WTC11 (cell line): ENCODE measurements at regions not wholly inside any gene's neighbourhood (a gene's known extent, or its start where the extent isn't known, plus 50 kb on each side); places are given as distances from the start of the nearest gene placed in this dataset.

ENCODE experiments used
- ATAC-seq: fragments of 200-7000 bp; cut with Tn5 transposase; 2 replicates; pipeline ENCODE4 v1.10.0; 2021; ENCODE audit warnings: mild to moderate bottlenecking, moderate library complexity
- CTCF ChIA-PET: fragments of 300-600 bp; sonication (Branson Sonifier 250); formaldehyde crosslinking; loops from one replicate; lab custom pipeline; 2021; ENCODE audit warnings: antibody characterized with exemption; lab: Charles Lee
- POLR2A ChIA-PET: fragments of 350-600 bp; sonication (Branson Sonifier 250); formaldehyde crosslinking; loops from one replicate; lab custom pipeline; 2021; ENCODE audit warnings: antibody characterized with exemption; lab: Charles Lee
- DNase-seq: peaks from one replicate; pipeline ENCODE4 v3.0.0; 2021; ENCODE audit warnings: low spot score
- H3K27ac Mint-ChIP-seq: 2 replicates; pipeline ENCODE4 v1.8.0; 2021; ENCODE audit warnings: mixed read lengths
- H3K27me3 Mint-ChIP-seq: 2 replicates; pipeline ENCODE4 v1.8.0; 2021; ENCODE audit warnings: low read depth, mild to moderate bottlenecking, moderate library complexity, mixed read lengths
- H3K36me3 Mint-ChIP-seq: 2 replicates; pipeline ENCODE4 v1.8.0; 2021; ENCODE audit warnings: mixed read lengths
- H3K4me1 Mint-ChIP-seq: 2 replicates; pipeline ENCODE4 v1.8.0; 2022; ENCODE audit warnings: mixed read lengths
- H3K4me3 Mint-ChIP-seq: 2 replicates; pipeline ENCODE4 v1.8.0; 2021; ENCODE audit warnings: mild to moderate bottlenecking, moderate library complexity, mixed read lengths
- H3K9me3 Mint-ChIP-seq: 2 replicates; pipeline ENCODE4 v1.8.0; 2021; ENCODE audit warnings: mixed read lengths
- CREM ChIP-seq: sonication (generic); formaldehyde crosslinking; IDR thresholded peaks from 2 replicates; pipeline ENCODE4 v1.8.1; 2022; ENCODE audit warnings: mild to moderate bottlenecking, missing genetic modification reagents, moderate library complexity
- E2F1 ChIP-seq: sonication (generic); formaldehyde crosslinking; IDR thresholded peaks from 2 replicates; pipeline ENCODE4 v1.8.0; 2022; ENCODE audit warnings: mild to moderate bottlenecking, missing genetic modification reagents
- E2F4 ChIP-seq: sonication (generic); formaldehyde crosslinking; IDR thresholded peaks from 2 replicates; pipeline ENCODE4 v1.8.1; 2022; ENCODE audit warnings: low read depth, mild to moderate bottlenecking, moderate library complexity, missing genetic modification reagents, borderline replicate concordance
- ESRRA ChIP-seq: sonication (generic); formaldehyde crosslinking; IDR thresholded peaks from 2 replicates; pipeline ENCODE4 v1.8.1; 2022; ENCODE audit warnings: mild to moderate bottlenecking, missing genetic modification reagents, borderline replicate concordance
- GRHL2 ChIP-seq: fragments of 250-450 bp; sonication (Bioruptor Pico); IDR thresholded peaks from 2 replicates; pipeline ENCODE4 v1.8.0; 2022; ENCODE audit warnings: mild to moderate bottlenecking, moderate library complexity; ENCODE audit not compliant: insufficient replicate concordance, severe bottlenecking
- GTF2I ChIP-seq: fragments of 250-450 bp; sonication (Bioruptor Pico); conservative IDR thresholded peaks from 2 replicates; pipeline ENCODE4 v1.4.0; 2021; ENCODE audit warnings: mild to moderate bottlenecking
- SOX15 ChIP-seq: fragments of 250-450 bp; sonication (Bioruptor Pico); IDR thresholded peaks from 2 replicates; pipeline ENCODE4 v1.9.0; 2021; ENCODE audit warnings: mild to moderate bottlenecking
- SP1 ChIP-seq: sonication (generic); formaldehyde crosslinking; conservative IDR thresholded peaks from 2 replicates; pipeline ENCODE4 v1.8.1; 2022; ENCODE audit warnings: missing genetic modification reagents
- STAT6 ChIP-seq: sonication (generic); formaldehyde crosslinking; conservative IDR thresholded peaks from 2 replicates; pipeline ENCODE4 v1.8.1; 2023; ENCODE audit warnings: mild to moderate bottlenecking, low read depth, missing genetic modification reagents, moderate library complexity
- TEAD4 ChIP-seq: sonication (generic); formaldehyde crosslinking; IDR thresholded peaks from 2 replicates; pipeline ENCODE4 v1.8.0; 2022; ENCODE audit warnings: mild to moderate bottlenecking, missing genetic modification reagents
- ZBTB21 ChIP-seq: sonication (generic); formaldehyde crosslinking; IDR thresholded peaks from 2 replicates; pipeline ENCODE4 v1.8.1; 2023; ENCODE audit warnings: mild to moderate bottlenecking, missing genetic modification reagents, borderline replicate concordance
- ZBTB43 ChIP-seq: sonication (generic); formaldehyde crosslinking; IDR thresholded peaks from 2 replicates; pipeline ENCODE4 v1.8.1; 2023; ENCODE audit warnings: mild to moderate bottlenecking, missing genetic modification reagents
- ZNF232 ChIP-seq: sonication (generic); formaldehyde crosslinking; IDR thresholded peaks from 2 replicates; pipeline ENCODE4 v1.8.0; 2022; ENCODE audit warnings: mild to moderate bottlenecking, missing genetic modification reagents
- TF ChIP-seq, protein P1 (sequence below): fragments of 250-450 bp; sonication (Bioruptor Pico); IDR thresholded peaks from 2 replicates; pipeline ENCODE4 v1.9.0; 2021; ENCODE audit warnings: mild to moderate bottlenecking, borderline replicate concordance
- TF ChIP-seq, protein P2 (sequence below): fragments of 250-450 bp; sonication (Bioruptor Pico); IDR thresholded peaks from 2 replicates; pipeline ENCODE4 v1.9.0; 2021; ENCODE audit warnings: moderate library complexity, mild to moderate bottlenecking, inconsistent platforms, borderline replicate concordance
- TF ChIP-seq, protein P3 (sequence below): sonication (generic); formaldehyde crosslinking; IDR thresholded peaks from 2 replicates; pipeline ENCODE4 v1.8.0; 2023; ENCODE audit warnings: missing genetic modification reagents

- H3K27me3 Mint-ChIP-seq = peaks cover 10% of the 10 kb centered on the region
- no peaks in the 10 kb centered on the region for H3K4me1 Mint-ChIP-seq
- H3K9me3 Mint-ChIP-seq = peaks cover 91% of the 10 kb centered on the region
- H3K27ac Mint-ChIP-seq = no peak overlapping the region
- TF ChIP-seq ZNF232 (CRISPR knock-in tag) (no peak), SP1 (CRISPR knock-in tag) (no peak), E2F4 (CRISPR knock-in tag) (no peak), STAT6 (CRISPR knock-in tag) (no peak), CREM (CRISPR knock-in tag) (no peak), ZBTB21 (CRISPR knock-in tag) (no peak), E2F1 (CRISPR knock-in tag) (no peak), TEAD4 (CRISPR knock-in tag) (no peak), GRHL2 (CRISPR knock-in tag) (no peak), GTF2I (CRISPR knock-in tag) (no peak), ESRRA (CRISPR knock-in tag) (no peak), SOX15 (no peak)
- TF ChIP-seq, protein P1, sequence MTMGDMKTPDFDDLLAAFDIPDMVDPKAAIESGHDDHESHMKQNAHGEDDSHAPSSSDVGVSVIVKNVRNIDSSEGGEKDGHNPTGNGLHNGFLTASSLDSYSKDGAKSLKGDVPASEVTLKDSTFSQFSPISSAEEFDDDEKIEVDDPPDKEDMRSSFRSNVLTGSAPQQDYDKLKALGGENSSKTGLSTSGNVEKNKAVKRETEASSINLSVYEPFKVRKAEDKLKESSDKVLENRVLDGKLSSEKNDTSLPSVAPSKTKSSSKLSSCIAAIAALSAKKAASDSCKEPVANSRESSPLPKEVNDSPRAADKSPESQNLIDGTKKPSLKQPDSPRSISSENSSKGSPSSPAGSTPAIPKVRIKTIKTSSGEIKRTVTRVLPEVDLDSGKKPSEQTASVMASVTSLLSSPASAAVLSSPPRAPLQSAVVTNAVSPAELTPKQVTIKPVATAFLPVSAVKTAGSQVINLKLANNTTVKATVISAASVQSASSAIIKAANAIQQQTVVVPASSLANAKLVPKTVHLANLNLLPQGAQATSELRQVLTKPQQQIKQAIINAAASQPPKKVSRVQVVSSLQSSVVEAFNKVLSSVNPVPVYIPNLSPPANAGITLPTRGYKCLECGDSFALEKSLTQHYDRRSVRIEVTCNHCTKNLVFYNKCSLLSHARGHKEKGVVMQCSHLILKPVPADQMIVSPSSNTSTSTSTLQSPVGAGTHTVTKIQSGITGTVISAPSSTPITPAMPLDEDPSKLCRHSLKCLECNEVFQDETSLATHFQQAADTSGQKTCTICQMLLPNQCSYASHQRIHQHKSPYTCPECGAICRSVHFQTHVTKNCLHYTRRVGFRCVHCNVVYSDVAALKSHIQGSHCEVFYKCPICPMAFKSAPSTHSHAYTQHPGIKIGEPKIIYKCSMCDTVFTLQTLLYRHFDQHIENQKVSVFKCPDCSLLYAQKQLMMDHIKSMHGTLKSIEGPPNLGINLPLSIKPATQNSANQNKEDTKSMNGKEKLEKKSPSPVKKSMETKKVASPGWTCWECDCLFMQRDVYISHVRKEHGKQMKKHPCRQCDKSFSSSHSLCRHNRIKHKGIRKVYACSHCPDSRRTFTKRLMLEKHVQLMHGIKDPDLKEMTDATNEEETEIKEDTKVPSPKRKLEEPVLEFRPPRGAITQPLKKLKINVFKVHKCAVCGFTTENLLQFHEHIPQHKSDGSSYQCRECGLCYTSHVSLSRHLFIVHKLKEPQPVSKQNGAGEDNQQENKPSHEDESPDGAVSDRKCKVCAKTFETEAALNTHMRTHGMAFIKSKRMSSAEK (CRISPR knock-in tag) = no peak
- TF ChIP-seq, protein P2, sequence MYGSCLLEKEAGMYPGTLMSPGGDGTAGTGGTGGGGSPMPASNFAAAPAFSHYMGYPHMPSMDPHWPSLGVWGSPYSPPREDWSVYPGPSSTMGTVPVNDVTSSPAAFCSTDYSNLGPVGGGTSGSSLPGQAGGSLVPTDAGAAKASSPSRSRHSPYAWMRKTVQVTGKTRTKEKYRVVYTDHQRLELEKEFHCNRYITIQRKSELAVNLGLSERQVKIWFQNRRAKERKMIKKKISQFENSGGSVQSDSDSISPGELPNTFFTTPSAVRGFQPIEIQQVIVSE (CRISPR knock-in tag) = no peak
- TF ChIP-seq, protein P3, sequence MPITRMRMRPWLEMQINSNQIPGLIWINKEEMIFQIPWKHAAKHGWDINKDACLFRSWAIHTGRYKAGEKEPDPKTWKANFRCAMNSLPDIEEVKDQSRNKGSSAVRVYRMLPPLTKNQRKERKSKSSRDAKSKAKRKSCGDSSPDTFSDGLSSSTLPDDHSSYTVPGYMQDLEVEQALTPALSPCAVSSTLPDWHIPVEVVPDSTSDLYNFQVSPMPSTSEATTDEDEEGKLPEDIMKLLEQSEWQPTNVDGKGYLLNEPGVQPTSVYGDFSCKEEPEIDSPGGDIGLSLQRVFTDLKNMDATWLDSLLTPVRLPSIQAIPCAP (CRISPR knock-in tag) = no peak
- DNase-seq (no peak), ATAC-seq (no peak)
- H3K36me3 Mint-ChIP-seq = peaks cover 85% of the 10 kb centered on the region
- ChIA-PET CTCF (no interaction called here), POLR2A (no interaction called here)
- H3K4me3 Mint-ChIP-seq = no peak overlapping the region
Observed at GRCh38 chr11:39817241-39817640, 1642.2 kb downstream of the LRRC4C start.

GRCh38 chr11:39810358-39810757 lies 1649.1 kb downstream of the LRRC4C start:
- ChIA-PET CTCF (no interaction called here), POLR2A (no interaction called here)
- ATAC-seq (no peak), DNase-seq (no peak)
- no peaks in the 10 kb centered on the region for H3K4me1 Mint-ChIP-seq
- TF ChIP-seq ZBTB43 (CRISPR knock-in tag) = no peak
- peaks cover 94% of the 10 kb centered on the region for H3K9me3 Mint-ChIP-seq
- no peak overlapping the region for H3K27ac Mint-ChIP-seq
- H3K4me3 Mint-ChIP-seq = no peak overlapping the region
- peaks cover 79% of the 10 kb centered on the region for H3K36me3 Mint-ChIP-seq
- peaks cover 4% of the 10 kb centered on the region for H3K27me3 Mint-ChIP-seq
